ENCODE measurements at regions not wholly inside any gene's neighbourhood (a gene's known extent, or its start where the extent isn't known, plus 50 kb on each side); places are given as distances from the start of the nearest gene placed in this dataset.

- TF ChIP-seq CTCF (conservative IDR thresholded peaks at IDR 0.05; ENCODE audit: low read length), result no peak
- no peak for TF ChIP-seq EZH2phosphoT487 (IDR thresholded peaks at IDR 0.05; ENCODE audit: borderline replicate concordance)
These were observed 69.3 kb upstream of the PDZD8 start for GRCh38 chr10:117444497-117445040.

All from Loucy (cell line).